GM12874 (cell line): ENCODE measurements at regions not wholly inside any gene's neighbourhood (a gene's known extent, or its start where the extent isn't known, plus 50 kb on each side); places are given as distances from the start of the nearest gene placed in this dataset.

Source experiments
- TF ChIP-seq, protein P1 (sequence below): IDR thresholded peaks from 2 replicates; pipeline ENCODE4 v1.5.1; 2011; ENCODE audit warnings: low read depth, mild to moderate bottlenecking, control low read depth, low read length, moderate library complexity; ENCODE audit not compliant: insufficient read depth

DNA sequence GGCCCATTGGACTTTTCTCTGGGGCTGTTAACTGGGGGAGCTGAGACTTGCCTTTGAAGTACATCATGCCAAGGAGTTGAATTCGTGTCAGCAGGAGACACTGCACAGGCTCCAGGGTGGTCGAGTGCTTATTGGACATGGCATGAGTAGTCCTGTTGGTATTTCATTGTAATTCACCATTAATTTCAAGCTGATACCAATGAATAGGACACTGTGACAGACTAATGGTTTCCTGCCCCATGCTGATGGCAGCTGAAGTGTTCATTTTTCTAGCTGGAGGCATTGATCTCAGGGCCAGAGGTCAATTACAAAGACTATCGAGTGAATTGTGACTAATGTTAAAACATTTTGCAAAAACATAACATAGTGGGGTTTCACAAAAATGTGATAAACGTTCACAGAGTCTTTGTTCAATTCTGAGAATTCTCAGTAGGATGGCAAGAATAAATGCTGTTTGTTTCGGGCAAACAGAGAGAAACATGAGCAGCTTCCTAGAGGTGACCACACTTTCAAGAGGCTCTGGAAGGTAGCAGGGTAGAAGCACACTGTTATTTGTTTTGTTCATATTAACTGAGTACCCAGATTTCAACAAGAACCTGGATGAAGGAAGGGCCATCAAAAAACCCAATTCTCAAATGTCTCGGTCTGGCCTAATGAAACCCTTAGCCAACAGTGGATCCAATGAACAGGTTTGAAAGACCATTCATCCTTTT, 90.6 kb upstream of the ARL4C start:
- TF ChIP-seq, protein P1, sequence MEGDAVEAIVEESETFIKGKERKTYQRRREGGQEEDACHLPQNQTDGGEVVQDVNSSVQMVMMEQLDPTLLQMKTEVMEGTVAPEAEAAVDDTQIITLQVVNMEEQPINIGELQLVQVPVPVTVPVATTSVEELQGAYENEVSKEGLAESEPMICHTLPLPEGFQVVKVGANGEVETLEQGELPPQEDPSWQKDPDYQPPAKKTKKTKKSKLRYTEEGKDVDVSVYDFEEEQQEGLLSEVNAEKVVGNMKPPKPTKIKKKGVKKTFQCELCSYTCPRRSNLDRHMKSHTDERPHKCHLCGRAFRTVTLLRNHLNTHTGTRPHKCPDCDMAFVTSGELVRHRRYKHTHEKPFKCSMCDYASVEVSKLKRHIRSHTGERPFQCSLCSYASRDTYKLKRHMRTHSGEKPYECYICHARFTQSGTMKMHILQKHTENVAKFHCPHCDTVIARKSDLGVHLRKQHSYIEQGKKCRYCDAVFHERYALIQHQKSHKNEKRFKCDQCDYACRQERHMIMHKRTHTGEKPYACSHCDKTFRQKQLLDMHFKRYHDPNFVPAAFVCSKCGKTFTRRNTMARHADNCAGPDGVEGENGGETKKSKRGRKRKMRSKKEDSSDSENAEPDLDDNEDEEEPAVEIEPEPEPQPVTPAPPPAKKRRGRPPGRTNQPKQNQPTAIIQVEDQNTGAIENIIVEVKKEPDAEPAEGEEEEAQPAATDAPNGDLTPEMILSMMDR = no peak

DNA sequence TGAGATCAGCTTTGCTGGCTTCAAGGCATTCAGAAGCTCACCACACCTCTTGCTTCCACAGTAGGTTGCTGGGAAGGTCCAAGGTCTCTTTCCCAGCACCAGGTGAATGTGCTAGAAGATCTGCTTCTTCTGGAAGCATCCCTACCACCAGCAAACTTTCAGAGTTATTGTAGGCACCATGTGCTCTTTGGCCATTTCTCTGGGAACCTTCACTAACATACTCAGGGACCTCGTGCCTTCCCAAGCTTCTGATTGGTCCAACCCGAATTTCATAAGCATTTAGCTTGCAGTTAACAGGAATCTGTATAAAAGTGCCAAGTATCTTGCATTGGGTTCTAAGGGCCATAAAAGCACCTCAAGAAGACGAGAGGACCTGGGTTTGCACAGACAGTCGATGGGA, 86.5 kb upstream of the ARL4C start:
- TF ChIP-seq, protein P1 = no peak

DNA sequence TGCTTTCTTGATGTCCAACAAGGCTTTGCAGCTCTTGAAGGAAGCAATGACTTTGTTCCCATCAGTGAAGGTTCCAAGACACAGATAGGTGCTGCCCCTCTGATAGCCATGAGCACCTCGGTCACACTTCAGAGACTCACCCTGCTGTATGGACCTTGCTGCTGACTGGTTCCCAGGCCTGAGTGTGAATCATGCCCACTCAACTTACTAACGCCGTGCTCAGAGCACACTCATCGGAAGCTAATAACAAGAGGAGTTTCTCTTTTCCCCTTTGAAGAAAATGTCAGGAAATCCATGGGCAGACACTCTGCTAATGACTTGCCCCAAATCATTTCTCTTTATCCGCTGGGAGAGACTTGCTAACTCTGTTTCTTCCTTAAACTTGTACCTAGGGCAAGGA, 83.8 kb upstream of the ARL4C start:
- TF ChIP-seq, protein P1 = no peak

DNA sequence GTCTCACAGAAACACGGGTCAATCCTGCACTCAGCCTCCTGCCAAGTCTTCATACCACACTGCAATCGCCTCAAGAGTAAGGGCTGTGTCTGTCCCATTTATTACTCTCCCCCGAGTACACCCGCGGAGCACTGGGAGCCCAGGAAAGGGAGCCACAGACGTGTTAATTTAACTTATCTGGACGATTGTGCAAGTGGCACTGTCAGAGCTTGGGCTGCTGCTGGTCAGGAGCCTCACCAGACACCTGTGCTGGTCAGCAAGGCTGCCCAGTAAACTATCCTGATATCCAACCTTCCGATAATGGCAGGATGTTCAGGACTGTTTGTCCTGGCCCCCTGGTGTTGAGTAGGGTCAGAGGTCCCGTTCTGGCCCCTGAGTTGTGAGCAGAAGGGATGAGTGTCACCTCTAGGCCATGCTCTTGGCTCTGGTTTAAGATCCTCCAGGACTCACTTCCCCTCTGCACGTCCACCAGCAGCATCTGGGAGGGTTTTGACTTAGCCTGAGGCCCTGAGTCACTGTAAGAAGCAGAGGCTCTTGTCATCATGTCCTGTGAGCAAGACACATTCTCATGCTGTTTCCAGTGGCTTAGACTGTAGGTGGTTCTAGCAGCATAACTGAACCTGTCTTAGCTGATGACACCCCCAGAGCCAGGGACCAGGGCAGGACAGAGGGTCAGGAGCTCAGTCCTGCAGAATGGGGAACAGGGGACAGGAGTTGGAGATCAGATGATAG, 82.5 kb upstream of the ARL4C start:
- TF ChIP-seq, protein P1 = no peak

DNA sequence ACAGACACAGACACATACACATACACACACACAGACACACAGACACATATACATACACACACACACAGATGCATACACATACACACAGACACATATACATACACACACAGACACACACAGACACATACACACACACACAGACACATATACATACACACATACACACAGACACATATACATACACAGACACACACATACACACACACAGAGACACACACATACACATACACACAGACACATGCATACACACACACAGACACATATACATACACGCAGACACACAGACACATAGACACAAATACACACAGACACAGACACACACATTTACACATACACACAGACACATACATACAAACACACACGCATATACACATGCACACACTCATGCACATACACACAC, 81.5 kb upstream of the ARL4C start:
- TF ChIP-seq, protein P1 = no peak

DNA sequence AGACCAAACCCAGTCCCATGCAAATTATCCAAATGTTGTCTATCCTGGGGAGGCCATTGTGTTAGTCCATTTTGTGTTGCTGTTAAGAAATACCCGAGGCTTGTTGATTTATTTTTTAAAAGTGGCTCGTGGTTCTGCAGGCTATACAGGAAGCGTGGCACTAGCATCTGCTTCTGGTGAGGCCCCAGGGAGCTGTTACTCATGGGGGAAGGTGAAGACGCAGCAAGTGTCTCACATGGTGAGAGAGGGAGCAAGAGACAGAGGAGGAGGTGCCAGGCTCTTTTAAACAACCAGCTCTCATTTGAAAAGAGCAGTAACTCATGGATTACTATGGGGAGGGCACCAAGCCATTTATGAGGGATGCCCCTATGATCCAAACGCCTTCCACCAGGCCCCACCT, 80.3 kb upstream of the ARL4C start:
- TF ChIP-seq, protein P1 = no peak

DNA sequence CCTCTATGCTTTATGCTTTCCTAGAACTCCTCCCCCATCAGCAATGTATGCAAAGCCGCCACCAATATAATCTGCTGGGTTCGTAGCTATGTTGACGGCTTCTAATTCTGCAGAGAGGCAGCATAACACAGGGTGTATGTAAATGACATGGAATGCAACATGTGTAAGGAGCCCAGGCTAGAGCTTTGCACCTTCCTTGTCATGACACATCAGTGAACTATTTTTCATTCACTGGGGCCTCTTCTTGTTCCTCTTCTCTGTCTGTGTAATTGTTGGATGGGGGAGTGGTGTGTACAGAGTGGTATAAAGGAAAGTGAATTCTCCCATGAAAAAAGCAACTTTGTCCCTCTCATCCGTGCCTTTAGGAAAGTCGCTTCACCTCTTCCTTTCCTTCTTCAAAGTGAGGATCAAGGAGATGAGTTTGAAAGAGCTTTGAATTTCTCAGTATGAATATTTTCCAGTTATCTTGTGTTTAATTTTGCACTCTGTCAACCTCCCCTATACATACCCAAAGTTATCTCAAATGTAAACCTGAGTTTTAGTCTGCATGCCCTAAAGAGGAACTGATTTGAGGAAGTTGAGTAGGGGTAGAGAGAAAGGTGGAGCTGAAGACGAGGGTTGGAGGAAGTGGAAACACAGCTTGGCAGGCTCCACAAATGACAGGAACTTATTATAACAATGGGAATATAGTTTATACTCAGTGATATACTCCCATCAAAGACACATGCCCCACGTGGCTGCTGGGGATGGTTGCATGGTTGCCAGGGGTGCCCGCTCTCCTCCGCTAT, 74.9 kb upstream of the ARL4C start:
- TF ChIP-seq, protein P1 = no peak
